ENCODE measurements at regions not wholly inside any gene's neighbourhood (a gene's known extent, or its start where the extent isn't known, plus 50 kb on each side); places are given as distances from the start of the nearest gene placed in this dataset.

- no peak for DNase-seq (ENCODE audit: low read depth)
These were observed 133.3 kb downstream of the KLF12 start for GRCh38 chr13:74000876-74001275.

DNA sequence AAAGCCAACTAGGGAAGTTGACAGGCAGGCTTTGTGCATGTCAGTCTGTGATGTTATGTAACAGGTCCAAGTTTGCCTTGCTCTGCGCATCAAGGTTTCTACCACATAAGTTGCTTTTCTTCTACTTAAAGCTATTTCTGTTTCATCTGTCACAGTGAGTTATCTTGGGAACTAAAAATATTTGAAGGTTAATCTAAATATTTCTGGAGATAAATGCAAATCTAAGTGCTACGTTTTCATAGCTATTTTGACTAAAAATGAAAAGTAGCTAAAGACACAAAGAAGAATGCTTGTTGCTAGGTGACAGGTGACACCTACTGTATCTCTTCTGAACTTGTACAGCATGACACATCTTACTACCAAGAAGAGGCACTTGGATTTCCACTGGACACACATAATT lies 135.6 kb downstream of the KLF12 start:
- DNase-seq (ENCODE audit: low read depth): no peak

- no peak for DNase-seq (ENCODE audit: low read depth)
These were observed 136.2 kb downstream of the KLF12 start for GRCh38 chr13:73997964-73998363.

GRCh38 chr13:73996569-73996968 lies 137.6 kb downstream of the KLF12 start:
- DNase-seq (ENCODE audit: low read depth): no peak

DNA sequence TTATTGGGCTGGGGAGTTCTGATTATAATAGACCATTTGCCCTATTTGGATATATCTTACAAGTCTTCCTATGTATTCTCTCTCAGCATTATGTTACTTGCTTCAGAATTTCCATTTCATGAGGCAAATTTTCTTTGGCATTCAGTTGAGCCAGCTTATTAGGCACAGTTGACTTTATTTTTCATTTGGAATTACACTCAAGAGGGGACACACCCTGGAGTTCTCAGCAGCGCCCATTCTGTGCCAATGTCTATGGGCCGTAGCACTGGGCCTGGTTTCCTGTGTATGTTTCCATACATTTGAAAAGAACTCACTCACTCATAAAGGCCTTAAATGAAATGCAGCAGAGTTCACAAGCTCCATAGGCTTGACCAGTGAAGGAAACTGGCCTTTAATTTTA lies 138.5 kb downstream of the KLF12 start:
- DNase-seq (ENCODE audit: low read depth): no peak

GRCh38 chr13:73993661-73994060 lies 140.5 kb downstream of the KLF12 start:
- DNase-seq (ENCODE audit: low read depth): no peak

DNA sequence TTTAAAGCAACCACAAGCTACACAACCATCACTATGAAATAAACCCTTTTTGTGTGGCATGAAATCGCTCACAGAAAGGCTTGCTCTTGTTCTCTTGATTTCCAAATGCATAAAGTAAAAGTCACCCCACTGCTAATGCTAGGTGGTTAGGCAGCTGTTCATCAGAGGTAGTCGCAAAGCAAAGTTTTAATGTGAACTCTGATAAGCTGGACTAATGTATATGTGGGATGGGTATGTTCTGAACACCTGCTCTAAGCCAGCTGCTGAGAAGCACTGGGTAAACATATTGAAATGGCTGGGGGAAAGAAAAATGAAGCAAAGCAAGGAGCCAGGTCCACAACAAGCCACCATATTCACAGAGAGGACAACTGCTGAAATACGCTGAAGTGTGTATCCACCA lies 142.3 kb downstream of the KLF12 start:
- DNase-seq (ENCODE audit: low read depth): no peak

- no peak for DNase-seq (ENCODE audit: low read depth)
These were observed 142.8 kb downstream of the KLF12 start for GRCh38 chr13:73991384-73991783.

DNA sequence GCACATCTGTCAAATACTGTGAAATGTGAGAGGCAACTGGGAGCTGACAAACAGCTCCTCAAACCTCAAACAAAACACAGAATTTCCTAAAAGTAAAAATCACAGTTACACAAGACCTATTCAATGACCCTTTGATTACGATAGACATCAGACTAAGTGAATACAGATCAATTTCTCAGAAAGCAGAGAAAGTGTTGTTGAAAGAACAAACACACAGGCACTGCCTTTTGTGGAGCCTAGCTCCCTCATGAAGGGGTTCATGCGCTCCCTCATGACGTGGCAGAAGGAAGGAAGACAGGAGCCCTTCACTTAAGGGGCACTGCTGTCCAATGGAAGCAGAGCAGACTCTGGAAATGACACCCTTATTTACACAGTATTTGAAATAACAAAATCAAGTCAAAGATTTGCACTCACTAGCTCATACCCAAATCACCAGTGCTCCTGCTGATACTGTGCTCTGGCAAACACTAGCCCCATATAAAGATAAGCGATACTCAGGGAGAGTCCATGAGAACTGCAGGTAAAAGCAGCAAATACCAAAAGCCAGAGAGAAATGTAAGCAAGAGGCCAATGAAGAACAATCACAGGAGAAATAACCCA lies 144.9 kb downstream of the KLF12 start:
- no peak for DNase-seq (ENCODE audit: low read depth)

- no peak for DNase-seq (ENCODE audit: low read depth)
These were observed 145.7 kb downstream of the KLF12 start for GRCh38 chr13:73988461-73988860.

- no peak for DNase-seq (ENCODE audit: low read depth)
These were observed 146.6 kb downstream of the KLF12 start for GRCh38 chr13:73987618-73988017.

DNA sequence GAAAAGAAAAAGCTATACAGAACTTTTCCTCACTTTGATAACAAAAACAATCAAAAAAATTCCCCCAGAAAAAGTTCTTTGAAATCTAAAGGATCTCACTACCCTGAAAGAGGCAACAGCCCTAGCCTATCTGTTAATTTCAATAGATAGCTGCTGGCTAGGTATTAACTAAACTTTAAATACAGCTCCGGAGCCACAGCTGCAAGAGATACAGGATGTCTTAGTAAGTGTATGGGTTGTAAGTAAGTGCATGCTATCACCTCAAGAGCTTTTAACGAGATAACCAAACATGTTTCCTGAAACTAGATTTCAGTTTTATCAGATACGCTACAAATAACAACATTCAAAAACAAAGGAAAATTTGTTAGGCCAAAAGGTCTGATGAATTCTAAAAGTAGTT lies 148.4 kb downstream of the KLF12 start:
- DNase-seq (ENCODE audit: low read depth): no peak

GRCh38 chr13:73984949-73985691 lies 149.1 kb downstream of the KLF12 start:
- no peak for DNase-seq (ENCODE audit: low read depth)

DNA sequence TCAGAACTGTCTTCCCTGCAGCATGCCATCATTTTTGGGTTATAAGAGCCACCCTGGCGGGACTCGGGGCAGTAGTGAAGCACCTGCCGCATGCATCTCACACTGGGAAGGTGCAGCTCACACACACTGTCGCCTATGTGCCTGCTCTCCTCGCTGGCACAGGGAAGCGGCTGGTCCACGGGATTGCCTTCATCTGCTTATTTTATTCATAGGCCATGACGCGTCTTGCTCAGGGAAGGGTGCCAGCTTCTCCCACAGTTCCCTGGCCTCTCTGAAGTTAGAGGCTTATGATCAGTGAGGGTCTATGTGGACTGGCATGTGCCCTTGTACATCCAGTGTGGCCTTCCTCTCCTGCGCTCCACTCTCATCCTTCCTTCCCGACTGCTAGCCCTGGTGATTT lies 150.0 kb downstream of the KLF12 start:
- no peak for DNase-seq (ENCODE audit: low read depth)

DNA sequence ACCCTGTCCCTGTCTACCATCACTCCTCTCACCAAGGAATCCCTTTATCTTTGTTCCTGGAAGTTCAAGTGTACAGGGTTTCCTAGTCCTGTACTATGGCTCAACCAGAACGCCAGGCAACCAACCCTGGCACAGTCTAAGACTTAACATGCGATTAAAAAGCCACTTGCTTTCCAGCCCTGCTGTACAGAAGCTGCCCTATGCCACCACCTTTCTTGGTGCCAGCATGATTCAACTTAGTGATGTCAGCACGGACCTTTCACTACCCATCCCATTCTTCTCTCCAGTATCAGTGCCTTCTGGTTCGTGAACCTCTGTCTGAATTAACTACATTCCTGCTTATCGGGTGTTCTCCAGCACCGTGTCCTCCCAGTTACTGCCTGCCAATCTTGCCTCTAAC lies 151.1 kb downstream of the KLF12 start:
- DNase-seq (ENCODE audit: low read depth): no peak

- no peak for DNase-seq (ENCODE audit: low read depth)
These were observed 152.6 kb downstream of the KLF12 start for GRCh38 chr13:73981595-73981994.

- no peak for DNase-seq (ENCODE audit: low read depth)
These were observed 158.4 kb downstream of the KLF12 start for GRCh38 chr13:73975767-73976166.

GRCh38 chr13:73974051-73974450 lies 160.2 kb downstream of the KLF12 start:
- DNase-seq (ENCODE audit: low read depth): no peak

DNA sequence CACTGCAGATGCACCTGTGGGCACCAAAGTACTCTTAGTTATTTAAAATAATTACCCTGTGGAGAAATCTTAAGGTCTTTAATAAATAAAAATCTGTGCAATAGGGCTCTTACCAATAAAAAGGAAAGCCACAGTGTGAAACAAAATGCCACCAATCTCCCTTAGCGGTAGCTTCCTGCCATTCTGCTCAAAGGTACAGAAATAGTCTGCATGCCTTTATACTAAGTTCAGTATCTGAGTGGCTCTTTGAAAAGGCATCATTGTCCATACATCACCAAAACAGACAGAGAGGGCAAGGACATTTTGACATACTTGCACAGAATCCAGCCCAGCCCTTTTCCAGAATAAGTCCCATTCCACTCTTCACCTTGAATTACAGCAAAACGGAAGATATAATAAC lies 161.0 kb downstream of the KLF12 start:
- DNase-seq (ENCODE audit: low read depth): no peak

GRCh38 chr13:73972545-73972944 lies 161.7 kb downstream of the KLF12 start:
- no peak for DNase-seq (ENCODE audit: low read depth)

GRCh38 chr13:73971481-73971880 lies 162.7 kb downstream of the KLF12 start:
- no peak for DNase-seq (ENCODE audit: low read depth)

DNA sequence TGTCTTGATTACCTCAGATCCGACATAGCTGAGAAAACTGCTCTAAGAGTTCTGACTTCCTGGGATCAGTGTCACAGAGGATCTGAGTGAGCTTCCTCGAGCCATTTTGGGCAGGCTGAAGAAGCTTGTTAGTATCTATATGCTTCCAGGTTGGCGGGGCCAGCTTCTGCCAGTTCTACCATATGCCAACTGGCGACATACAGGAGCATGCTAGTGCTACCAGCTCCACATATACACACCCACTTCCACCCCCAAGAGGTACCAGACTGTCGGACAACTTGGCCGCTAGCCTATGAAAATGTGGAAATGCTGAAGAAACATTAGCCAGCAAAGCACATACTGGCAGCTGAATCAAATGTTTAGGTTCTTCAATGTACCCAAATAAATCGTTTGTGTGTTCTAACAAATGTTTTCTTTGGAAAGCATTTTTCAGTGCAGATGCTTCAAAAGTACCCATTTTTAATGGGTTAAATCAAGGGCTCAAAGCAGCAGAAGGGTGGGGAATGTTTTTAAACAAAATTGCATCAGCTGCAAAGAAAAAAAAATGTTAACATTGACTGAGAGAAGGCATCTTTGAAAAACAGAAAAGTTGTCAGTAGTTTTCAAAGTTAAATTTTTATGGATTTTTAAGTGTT lies 163.7 kb downstream of the KLF12 start:
- DNase-seq (ENCODE audit: low read depth): no peak

GRCh38 chr13:73967397-73968165 lies 166.6 kb downstream of the KLF12 start:
- no peak for DNase-seq (ENCODE audit: low read depth)

All from CMK (cell line).